ENCODE measurements at regions not wholly inside any gene's neighbourhood (a gene's known extent, or its start where the extent isn't known, plus 50 kb on each side); places are given as distances from the start of the nearest gene placed in this dataset.

GRCh38 chr20:52859156-52859876, 112.8 kb upstream of the TSHZ2 start:
- DNase-seq, result no peak

DNA sequence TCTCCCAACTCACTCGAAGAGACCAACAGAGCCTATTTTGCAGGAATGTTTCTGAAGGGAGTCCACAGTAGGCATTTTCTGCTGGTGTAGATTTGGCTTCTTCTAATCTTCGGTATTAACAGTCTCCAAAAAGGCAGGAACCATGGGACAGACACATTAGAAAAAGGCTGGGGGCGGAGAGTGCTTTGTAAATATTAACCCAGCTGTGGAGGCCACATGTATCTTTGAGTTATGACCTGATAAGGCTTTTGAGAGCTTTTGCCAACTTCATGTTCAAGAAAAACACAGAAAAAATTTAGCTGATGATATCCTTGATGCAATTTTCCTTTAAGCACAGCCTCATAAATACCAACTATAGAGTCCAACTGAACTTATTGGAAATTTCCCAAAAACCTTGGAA, 119.4 kb upstream of the TSHZ2 start:
- DNase-seq, result no peak

DNA sequence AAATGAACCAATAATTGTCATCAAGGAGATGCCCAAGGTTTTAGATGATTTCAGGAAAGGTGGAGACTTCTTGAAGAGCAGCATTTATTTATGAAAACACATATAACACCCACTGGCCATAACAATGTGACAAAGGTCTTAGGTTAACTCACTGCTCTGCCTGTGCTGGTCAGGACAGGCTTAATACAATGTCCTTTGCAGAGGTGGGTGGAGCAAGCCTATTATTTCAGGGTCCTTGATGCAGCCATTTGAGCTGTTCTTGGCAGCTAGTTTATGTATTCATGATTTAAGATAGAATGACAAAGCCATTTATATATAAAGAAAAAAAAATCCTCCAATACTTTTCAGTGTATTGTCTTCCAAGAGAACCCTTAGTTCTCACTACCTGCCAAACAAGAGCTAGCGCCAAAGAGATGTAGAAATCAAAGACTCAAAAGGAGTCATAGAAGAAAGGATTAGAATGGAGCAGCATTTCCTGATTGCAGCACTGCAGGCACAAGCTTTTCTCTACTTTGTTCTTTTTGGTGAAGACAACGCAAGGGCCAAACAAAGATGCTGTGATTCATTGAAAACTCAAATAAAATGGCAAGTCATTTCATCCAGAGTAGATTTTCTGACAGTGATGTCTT, 124.3 kb upstream of the TSHZ2 start:
- DNase-seq, result no peak

DNA sequence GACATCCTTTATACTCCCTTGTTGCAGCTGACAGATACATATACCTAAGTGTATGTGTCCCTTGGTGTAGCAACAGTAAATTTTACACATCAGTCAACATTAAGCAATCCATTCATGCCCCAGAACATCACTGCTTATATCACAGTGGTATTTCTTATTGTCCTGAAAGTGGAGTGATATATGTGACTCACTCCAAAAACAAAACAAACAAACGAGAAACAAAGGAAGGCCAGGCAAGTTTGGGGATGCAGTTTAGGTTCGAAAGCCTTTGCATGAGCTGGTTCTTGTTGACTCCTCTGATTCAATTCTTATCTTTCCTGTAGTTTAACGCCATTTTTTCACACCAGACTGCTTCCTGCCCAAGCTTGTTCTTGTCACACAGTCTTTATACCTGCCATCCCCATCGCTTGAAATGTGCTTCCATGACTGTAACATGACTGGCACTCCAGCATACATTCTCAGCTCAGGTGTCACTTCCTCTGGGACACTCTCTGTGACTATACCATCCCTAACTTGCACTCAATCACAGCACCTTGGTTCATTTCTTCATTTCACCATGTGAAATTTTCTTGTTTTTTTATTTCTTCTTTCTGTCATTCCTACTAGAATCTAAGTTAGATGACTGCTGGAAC, 125.0 kb upstream of the TSHZ2 start:
- no peak for DNase-seq

DNA sequence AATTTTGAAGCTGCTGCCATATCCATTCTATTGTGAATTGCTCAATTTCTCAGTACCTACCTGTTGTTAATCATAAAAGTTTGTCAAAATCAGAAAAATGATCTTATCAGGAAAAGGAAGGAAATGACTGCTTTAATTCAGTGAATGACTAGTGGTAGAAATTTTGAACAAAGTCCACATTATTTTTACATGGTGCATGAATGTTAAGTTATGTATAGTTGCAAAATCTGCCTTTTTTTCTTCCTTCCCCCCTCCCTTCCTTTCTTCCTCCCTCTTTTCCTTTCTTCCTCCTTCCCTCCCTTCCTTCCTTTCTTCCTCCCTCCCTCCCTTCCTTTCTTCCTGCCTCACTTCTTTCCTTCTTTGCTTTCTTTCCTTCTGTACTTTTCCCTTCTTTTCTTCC, 127.1 kb upstream of the TSHZ2 start:
- DNase-seq, result no peak

GRCh38 chr20:52843425-52843824, 128.7 kb upstream of the TSHZ2 start:
- no peak for DNase-seq

- DNase-seq, result no peak
Measured at GRCh38 chr20:52841003-52841402, 131.2 kb upstream of the TSHZ2 start.

- DNase-seq, result no peak
Measured at GRCh38 chr20:52840041-52840440, 132.1 kb upstream of the TSHZ2 start.

GRCh38 chr20:52838510-52839241, 133.5 kb upstream of the TSHZ2 start:
- no peak for DNase-seq

- no peak for DNase-seq
Measured at GRCh38 chr20:52837378-52837777, 134.8 kb upstream of the TSHZ2 start.

DNA sequence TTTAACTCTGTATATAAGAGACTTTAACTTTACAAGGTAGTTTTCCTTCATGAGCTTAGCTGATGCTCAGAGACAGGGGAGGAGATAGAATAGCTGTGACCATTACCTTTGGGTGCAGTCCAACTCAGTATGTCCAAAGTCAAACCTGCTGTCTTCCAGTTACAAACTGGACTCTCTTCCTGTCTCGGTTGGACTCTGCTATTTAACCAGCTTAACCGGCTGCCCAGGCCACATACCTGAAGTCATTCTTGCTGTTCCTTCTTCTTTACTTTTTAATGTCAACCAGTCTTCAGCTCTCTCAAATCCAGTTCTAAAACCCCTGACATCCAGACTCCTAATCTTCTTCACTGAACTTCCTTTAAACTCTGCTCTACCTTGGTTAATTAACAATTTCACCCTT, 138.3 kb upstream of the TSHZ2 start:
- DNase-seq, result no peak

GRCh38 chr20:52832151-52832774, 139.9 kb upstream of the TSHZ2 start:
- DNase-seq, result no peak

- no peak for DNase-seq
Measured at GRCh38 chr20:52830598-52830997, 141.6 kb upstream of the TSHZ2 start.

DNA sequence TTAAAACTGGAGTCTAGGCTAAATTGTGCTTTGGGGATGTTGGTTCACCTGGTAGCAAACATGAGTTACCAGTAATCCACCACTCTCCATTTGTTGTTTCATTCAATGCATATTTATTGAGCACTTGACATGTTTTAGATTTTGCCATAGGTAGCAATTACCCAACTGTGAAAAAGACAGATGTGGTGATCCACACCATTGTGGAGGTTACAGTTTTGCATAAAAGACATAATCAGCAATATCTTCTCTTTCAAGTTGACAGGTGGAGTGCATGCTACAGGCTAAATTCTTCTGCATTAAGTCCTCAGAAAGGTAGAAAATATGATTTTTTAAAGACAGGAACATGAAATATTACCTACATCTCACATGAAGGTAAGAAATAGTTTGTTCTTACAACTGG, 143.0 kb upstream of the TSHZ2 start:
- DNase-seq, result no peak

DNA sequence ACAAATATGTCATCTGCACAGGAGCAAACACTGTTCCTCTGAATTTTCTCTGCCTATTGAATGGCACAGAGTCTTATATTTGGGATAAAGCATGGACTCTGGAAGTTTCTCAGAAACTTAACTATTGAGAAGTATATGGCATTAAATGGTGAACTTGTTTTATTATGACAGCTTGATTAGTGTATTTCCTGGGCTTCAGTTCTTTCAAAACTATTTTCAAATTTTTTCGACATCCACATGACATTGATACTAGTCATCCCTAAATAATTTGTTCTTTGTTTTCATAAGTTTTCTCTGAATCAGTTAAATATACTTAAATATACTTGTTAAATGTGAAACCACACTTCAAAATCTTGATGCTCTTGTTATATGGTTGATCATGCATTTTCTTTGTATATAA, 144.0 kb upstream of the TSHZ2 start:
- no peak for DNase-seq

DNA sequence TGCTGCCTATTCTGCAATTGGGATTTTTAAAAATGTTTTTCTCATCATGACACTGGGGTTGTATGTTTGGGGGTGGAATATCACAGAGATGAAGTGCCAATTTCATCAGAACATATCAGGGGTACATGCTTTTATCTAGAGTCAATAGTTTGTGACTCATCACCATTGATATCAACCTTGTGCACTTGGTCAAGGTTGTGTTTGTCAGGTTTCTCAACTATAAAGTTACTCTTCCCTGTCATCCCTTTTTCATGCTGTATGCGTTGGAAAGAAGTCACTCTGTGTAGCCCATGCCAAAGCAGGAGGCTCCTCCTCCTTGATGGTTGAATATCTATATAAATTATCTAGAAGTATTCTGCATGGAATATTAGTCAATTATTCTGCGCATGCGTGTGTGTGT, 145.4 kb upstream of the TSHZ2 start:
- no peak for DNase-seq

DNA sequence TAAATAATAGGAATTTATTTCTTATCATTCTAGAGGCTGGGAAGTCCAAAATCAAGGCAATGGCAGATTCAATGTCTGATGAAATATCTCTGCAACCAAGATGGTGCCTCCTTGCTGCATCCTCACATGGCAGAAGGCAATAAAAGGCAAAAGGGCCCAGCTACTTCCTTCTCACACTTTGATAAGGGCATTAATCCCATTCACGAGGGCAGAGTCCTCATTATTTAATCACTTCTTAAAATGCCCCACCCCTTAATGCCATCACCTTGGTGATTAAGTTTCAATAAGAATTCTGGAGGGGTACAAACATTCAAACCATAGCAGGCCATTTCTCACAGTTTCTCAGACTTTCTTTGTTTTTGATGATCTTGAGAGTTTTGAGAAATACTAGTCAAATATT, 145.8 kb upstream of the TSHZ2 start:
- DNase-seq, result no peak

DNA sequence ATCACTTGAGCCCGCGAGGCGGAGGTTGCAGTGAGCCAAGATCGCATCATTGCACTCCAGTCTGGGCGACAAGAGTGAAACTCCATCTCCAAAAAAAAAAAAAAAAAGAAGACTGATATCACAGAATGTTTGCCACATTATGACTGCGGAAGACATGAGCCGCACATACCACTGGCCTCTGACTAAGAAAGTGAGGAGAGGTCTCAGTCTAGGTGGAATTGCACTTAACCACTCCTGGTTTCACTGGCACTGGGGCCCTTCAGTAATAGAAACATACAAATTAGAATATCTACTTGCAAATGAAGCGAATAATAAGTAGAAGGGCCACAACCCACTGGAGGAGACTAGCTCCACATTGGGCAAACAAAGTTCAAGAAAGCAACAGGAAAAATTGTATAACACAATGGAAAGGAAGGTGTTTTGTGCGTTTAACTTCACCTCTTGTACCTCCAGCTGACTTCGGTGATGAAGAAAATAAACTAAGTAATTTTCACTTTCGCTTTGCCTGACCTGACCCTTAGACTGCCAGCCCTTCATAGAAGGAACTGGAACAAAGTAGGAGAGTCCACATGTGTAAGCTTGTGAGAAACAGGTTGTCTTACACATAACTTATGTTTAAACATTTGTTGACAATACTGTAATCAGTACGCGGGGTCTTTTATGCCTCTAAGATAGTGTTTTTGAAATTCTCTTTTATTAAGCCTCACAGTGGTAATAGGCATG, 147.5 kb upstream of the TSHZ2 start:
- DNase-seq, result no peak

GRCh38 chr20:52823303-52823702, 148.9 kb upstream of the TSHZ2 start:
- no peak for DNase-seq

DNA sequence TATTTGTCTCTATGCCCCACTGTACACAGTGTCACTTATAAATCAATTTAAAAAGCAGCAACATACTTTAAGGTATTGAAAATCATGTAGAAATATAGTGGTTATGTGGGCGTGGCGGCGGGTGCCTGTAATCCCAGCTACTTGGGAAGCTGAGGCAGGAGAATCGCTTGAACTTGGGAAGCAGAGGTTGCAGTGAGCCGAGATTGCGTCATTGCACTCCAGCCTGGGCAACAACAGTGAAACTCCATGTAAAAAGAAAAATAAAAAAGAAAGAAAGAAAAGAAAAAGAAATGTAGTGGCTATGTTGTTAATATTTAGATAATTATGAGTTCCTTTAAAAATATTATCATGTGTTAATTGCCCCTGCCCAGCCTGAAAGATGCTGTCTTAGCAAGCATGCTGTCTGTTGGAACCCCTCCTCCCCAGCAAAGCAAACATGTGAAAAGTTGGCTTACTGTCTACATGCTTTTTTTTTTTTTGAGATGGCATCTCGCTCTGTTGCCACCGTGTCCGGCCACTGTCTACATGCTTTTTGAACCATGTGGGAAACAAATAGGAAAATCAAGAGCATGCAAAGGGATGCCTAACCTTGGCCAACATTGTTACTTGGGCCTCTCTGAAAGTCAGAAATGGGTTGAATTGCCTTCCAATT, 151.4 kb upstream of the TSHZ2 start:
- no peak for DNase-seq

DNA sequence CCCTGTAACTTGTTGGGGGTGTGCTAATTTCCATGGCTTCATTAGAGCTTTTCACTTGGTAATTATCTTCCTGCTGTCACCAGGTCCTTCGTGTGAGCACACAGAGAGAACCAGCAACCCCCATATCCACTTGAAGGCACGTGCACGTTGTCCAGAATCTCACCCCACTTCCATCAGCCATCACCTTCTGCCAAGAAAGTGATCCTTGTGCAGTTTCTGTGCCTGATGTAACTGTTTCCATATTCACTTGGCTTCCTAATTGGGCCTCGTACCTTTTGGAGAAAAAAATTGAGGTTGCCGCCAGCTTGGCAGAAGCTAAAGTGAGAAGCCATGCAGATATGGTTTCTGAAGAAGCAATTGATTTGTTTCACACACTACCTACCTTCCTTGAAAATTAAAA, 153.7 kb upstream of the TSHZ2 start:
- no peak for DNase-seq

- no peak for DNase-seq
Measured at GRCh38 chr20:52817981-52818380, 154.2 kb upstream of the TSHZ2 start.

Measured in stimulated activated naive CD4-positive, alpha-beta T cell (primary cell).